Astrocyte of the hippocampus (primary cell): ENCODE measurements at regions not wholly inside any gene's neighbourhood (a gene's known extent, or its start where the extent isn't known, plus 50 kb on each side); places are given as distances from the start of the nearest gene placed in this dataset.
"Not testable (repeated sequence)": the region's sequence is repeated elsewhere in the genome, so short reads cannot be mapped to it uniquely, and the experiment has no call there.

ENCODE experiments used
- DNase-seq: peaks from one replicate; pipeline ENCODE4 v3.0.0; 2011; ENCODE audit warnings: low read depth, low spot score

DNA sequence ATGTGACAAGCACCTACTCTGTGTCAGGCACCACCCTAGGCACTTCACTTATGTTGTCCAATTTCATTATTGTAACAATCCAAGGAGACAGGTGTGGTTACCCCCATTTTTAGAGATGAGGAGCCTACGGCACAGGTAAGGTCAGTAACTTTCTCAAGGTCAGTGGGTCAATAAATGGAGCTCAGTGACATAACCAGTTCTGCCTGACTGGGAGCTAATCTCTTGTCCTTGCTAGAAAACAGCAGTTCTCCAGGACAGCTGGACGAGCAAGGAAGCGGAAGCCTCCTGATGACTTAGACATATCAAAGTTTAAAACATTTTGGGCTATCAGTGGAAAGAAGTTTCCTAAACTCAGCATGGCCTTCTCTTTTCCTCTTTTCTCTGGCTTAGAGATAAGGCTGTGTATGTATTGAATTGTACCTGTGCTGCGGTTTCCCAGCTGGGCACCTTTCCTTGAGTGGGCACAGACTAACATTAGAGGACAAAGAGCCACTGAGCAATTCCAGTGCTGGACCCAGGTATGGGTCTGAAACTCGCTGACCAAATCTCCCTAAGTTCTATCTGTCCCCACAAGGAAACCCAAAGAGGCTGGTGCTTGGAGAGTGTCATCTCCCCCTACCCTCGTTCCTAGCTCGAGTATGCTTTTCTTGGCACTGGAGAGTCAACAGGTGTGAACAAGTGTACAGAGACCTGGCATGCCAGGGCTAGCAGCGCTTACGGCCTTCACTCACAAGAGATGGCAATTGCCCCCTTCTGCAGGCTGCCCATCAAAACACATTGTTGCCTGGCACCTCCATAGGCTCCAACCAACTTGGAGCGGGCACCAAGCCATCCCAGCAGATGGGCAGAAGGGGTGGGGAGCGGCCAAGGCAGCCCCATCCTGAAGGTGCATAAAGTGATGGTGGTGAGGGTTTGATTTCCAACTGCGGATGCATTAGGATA lies 456.1 kb upstream of the PROX1 start:
- DNase-seq: no peak

DNA sequence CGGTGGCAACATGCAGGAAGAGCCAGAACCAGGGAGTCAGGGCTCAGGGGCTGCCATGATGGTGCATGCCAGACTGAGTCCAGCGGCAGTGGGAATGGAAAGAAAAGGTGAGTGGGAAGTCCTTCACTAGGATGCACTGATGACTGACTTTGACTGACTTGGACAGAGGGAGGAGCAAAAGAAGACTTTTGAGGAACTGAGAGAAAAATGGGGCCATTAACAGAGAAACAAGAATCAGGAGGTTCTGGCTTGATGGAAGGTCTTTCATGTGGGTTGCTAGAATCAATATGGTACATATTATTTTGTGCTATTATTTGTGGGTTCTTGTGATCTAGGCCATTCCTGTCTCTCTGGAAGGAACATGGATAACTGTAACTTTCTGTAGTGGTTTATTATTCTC lies 454.6 kb upstream of the PROX1 start:
- no peak for DNase-seq

DNA sequence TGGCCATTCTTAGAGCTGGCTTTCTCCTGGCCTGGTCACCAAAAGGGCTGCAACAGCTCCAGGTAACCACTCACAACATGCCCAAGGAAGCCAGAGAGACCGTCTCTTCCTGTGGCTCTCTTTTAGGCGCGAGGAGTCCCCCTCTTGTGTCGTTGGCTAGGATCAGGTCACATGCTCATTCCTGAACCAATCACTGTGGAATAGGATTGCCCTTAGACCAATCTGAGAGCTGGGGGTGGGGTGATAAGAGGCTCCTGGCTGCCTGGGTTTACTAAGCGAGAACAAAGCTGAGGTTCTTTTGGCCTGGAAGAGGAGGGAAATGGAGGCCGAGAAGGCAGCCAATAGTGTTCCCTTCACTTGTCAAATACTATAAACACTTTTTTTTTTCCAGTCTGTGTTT lies 452.1 kb upstream of the PROX1 start:
- no peak for DNase-seq

- DNase-seq: no peak
Observed at GRCh38 chr1:213538251-213538650, 449.5 kb upstream of the PROX1 start.

DNA sequence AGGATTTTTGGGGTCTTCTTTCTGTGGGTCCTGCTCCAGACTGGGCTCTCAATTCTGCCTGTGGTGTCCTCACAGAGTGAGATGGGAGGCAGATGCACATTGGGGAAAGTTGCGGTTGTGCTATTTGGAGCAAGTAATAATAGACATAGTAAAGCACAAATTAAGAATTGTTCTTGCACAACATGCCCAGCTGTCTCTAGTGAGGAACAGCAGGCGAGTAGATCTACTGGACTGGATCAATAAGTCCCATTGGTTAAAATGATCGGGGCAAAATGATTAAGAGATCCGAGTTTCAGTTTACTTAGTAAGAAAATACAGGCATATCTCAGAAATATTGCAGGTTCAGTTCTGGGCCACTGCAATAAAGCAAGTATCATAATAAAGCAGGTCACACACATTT lies 448.3 kb upstream of the PROX1 start:
- DNase-seq: no peak

GRCh38 chr1:213541641-213542040 lies 446.1 kb upstream of the PROX1 start:
- DNase-seq: no peak

GRCh38 chr1:213545181-213545580 lies 442.6 kb upstream of the PROX1 start:
- not testable (repeated sequence) for DNase-seq

DNA sequence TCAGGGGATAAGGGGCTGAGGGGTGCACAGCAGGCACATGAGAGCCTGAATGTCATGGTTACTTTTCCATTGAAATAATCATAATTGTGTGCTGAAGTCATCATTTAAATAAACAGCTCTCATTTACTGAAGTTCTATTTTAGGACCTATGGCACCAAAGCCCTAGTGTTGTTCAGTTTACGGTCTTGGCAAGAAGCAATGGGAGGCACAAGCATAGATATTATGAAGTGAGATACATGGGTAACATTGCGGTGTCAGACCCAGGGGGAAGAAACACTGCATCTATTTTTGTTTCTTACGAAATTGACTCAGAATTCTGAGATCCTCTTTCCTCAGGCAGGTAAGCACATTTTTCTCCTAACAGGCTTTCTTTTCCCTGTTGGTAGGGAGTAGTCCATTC lies 437.8 kb upstream of the PROX1 start:
- no peak for DNase-seq

DNA sequence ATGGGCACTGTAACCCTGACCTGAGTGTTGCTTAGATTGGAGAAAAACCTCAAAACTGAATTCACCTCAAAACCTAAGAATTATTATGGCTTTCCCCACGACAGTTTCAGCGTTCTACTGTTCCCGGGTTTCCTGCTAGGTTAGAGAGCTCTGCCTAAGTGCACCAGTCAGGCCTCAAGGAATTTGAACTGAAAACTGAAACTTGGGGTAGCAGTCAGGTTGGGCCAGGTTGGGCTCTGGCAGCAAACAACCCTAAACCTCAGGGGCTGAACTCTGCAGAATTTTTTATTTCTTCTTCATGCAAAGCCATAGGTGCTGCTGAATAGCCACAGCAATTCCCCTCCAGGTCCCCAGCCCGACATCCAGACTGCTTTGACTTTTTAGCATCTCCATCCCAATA lies 437.0 kb upstream of the PROX1 start:
- no peak for DNase-seq

DNA sequence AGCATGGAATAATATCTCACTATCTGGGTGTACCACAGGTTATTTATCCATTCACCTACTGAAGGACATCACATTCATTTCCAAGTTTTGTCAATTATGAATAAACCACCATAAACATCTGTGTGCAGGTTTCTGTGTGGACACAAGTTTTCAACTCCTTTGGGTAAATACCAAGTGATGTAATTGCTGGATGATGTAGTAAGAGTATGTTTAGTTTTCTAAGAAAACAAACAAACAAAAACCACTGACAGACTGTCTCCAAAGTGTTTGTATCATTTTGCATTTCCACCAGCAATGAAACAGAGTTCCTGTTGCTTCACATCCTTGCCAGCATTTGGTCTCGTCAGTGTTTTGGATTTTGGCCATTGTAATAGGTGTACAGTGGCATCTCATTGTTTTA lies 435.7 kb upstream of the PROX1 start:
- no peak for DNase-seq

GRCh38 chr1:213560226-213560625 lies 427.5 kb upstream of the PROX1 start:
- DNase-seq: no peak

GRCh38 chr1:213561870-213562269 lies 425.9 kb upstream of the PROX1 start:
- DNase-seq: no peak

- no peak for DNase-seq
Observed at GRCh38 chr1:213564215-213564659, 423.5 kb upstream of the PROX1 start.

GRCh38 chr1:213568929-213569815 lies 418.6 kb upstream of the PROX1 start:
- no peak for DNase-seq

- DNase-seq: no peak
Observed at GRCh38 chr1:213569816-213570150, 418.0 kb upstream of the PROX1 start.

DNA sequence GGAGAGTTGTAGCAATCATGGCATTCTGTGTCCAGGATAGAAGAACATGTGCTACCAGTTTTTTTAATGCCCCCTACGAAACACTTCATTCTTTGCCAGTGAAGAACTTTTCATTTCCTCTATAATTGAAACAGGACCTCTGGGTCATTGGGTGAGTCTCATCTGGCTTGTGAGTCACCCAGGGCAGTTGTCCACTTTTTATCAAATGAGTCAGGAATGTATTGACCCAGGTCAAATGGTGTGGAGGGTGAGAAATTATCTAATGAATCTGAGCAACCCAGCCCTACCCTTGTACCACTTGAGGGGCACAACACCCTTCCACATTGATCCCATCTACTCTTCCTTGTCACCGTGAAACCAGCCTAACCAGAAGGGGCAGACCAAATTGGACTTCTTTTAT lies 417.3 kb upstream of the PROX1 start:
- DNase-seq: no peak

DNA sequence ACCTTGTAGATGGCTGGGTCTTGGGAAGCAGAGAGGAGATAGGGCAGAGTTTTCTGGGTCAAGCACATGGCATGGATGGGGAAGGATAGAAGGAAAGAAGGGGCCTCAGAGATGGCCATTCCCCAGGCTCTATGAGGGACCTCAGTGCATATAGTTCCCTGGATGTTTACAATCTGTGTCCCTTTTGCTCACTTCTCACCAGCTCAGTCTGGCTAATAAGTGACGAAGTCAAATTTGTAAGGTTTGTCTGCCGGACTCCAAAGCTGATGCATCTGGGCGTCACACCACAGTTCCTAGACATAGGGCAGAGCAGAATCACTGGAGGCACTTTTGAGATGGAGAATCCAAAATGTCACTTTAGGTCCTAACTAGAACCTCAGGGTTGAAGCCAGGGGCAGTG lies 416.4 kb upstream of the PROX1 start:
- DNase-seq: no peak

DNA sequence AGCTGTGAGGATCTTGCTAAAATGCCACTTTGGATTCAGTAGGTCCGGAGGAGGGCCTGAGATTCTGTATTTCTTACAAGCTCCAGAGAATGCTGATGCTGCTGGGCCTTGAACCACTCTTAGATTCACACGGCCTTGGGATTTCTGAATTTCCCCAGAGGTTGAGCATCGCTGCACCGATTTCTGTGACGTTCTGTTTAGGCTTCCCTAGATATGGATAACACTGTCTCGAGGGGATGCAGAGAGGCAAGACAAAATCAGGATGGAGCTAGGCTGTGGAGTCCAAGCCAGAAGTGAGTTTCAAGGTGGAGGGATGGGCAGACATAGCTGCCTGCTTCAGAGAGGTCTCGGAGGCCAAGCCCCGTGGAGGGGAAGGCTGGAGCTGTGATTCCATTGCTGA lies 415.9 kb upstream of the PROX1 start:
- no peak for DNase-seq

GRCh38 chr1:213572912-213573647 lies 414.7 kb upstream of the PROX1 start:
- no peak for DNase-seq

DNA sequence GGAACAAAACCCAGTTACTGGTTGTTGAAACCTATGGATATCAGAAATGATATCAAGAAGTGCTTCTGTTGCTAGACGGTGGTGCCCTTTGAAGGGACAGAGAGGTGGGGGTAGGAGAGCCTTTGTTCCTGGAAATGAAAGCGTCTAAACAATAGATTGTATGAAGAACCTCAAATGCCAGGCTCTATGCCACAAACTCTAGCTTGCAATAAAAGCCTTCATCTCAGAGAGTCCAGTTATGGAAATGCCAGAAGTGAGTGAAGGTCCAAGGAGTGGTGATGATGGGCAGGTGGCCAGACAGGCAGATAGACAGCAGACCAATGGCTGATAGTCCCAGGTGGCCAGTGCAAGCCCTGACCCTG lies 414.1 kb upstream of the PROX1 start:
- DNase-seq: no peak

- DNase-seq: no peak
Observed at GRCh38 chr1:213582976-213583567, 404.7 kb upstream of the PROX1 start.

DNA sequence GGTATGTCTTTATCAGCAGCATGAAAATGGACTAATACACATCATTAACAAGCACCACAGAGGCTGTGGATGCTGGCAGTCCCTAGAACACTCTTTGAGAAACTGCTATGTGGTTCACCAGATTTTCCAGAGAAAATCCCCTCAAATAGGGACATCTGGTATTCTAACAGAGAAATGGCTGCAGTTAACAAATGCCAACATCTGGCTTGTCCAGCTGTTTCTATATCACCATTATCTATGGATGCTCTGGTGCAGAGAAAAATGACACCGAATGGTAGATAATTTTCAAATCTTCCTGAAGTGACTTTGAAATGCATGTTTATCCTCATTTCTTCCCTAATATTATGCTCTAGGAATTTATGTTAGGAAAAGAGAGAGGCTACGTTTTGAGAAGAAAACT lies 403.5 kb upstream of the PROX1 start:
- DNase-seq: no peak
